Muscle of arm (tissue), 1 donor: ENCODE measurements at regions not wholly inside any gene's neighbourhood (a gene's known extent, or its start where the extent isn't known, plus 50 kb on each side); places are given as distances from the start of the nearest gene placed in this dataset.

ENCODE experiments used
- DNase-seq: peaks from one replicate; pipeline ENCODE4 v3.0.0-alpha.2; 2013

DNA sequence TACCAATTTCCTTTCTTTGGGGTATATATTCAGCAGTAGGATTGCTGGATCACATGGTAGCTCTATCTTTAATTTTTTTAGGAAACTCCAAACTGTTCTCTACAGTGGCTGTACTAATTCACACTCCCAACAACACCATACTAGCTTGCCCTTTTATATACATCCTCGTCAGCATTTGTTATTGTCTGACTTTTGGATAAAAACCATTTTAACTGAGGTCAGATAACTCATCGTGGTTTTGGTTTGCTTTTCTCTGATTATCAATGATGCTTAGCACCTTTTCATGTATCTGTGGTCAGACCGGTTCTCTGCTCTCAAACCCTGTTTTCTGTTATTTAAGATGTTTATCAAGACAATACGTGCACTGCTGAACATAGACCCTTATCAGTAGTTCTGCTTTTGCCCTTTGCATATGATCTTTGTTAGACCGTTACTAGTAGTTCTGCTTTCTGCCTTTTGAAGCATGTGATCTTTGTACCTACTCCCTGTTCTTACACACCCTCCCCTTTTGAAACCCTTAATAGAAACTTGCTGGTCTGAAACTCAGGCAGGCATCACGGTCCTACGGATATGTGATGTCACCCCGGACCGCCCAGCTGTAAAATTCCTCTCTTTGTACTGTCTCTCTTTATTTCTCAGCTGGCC lies 474.3 kb downstream of the RSL24D1 start:
- DNase-seq: no peak

- no peak for DNase-seq
Observed at GRCh38 chr15:54719325-54719724, 477.4 kb downstream of the RSL24D1 start.

- DNase-seq: no peak
Observed at GRCh38 chr15:54707805-54708752, 488.7 kb downstream of the RSL24D1 start.

DNA sequence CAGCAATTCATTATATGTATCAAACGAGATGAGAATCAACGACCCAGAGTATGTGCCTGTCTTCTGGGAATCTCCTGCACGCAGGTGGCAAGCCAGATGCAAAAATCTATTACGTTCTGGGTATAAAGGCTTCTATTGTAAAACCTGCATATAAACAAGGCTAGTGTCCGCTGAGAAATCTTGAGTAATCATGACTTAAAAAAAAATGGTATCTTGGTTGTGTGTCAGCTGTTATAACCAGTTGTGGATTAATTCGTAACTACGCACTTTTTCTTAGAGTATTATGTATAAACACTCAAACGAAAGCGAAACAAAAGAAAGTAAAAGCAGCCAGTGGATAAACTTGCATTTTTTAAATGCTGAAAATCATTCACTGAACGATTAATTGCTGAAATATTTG lies 509.1 kb downstream of the RSL24D1 start:
- no peak for DNase-seq
